Stimulated activated CD4-positive, alpha-beta T cell treated with anti-CD3 and anti-CD28 coated beads, Interleukin-2, amount 100 ng/mL, for 48 hours (primary cell): ENCODE measurements at regions not wholly inside any gene's neighbourhood (a gene's known extent, or its start where the extent isn't known, plus 50 kb on each side); places are given as distances from the start of the nearest gene placed in this dataset.

ENCODE experiments used
- DNase-seq, 2 donors: peaks; one replicate each; pipeline ENCODE4 v3.0.0-alpha.2; 2020

GRCh38 chrX:42946544-42947194, 168.7 kb upstream of the PPP1R2C start:
- no peak for DNase-seq

- no peak for DNase-seq
These were observed 171.0 kb upstream of the PPP1R2C start for GRCh38 chrX:42948723-42949657.

- DNase-seq, result no peak
These were observed 173.8 kb upstream of the PPP1R2C start for GRCh38 chrX:42951747-42952146.

- DNase-seq, result no peak
These were observed 174.7 kb upstream of the PPP1R2C start for GRCh38 chrX:42952621-42953020.

GRCh38 chrX:42954880-42955279, 176.9 kb upstream of the PPP1R2C start:
- DNase-seq, result no peak

- DNase-seq, result no peak
These were observed 177.4 kb upstream of the PPP1R2C start for GRCh38 chrX:42955349-42955748.

- no peak for DNase-seq
These were observed 189.8 kb upstream of the PPP1R2C start for GRCh38 chrX:42967681-42968300.

- DNase-seq, result no peak
These were observed 195.4 kb upstream of the PPP1R2C start for GRCh38 chrX:42973321-42973720.

GRCh38 chrX:42975906-42976305, 197.9 kb upstream of the PPP1R2C start:
- no peak for DNase-seq

GRCh38 chrX:42976746-42977366, 198.9 kb upstream of the PPP1R2C start:
- DNase-seq, result no peak

- DNase-seq, result no peak
These were observed 200.9 kb upstream of the PPP1R2C start for GRCh38 chrX:42978655-42979379.

GRCh38 chrX:42988700-42989099, 210.7 kb upstream of the PPP1R2C start:
- no peak for DNase-seq

GRCh38 chrX:42992199-42992943, 214.4 kb upstream of the PPP1R2C start:
- no peak for DNase-seq

- DNase-seq, result no peak
These were observed 218.9 kb upstream of the PPP1R2C start for GRCh38 chrX:42996861-42997260.

GRCh38 chrX:43000121-43000520, 222.2 kb upstream of the PPP1R2C start:
- no peak for DNase-seq

GRCh38 chrX:43002526-43003203, 224.7 kb upstream of the PPP1R2C start:
- no peak for DNase-seq

- DNase-seq, result no peak
These were observed 225.2 kb upstream of the PPP1R2C start for GRCh38 chrX:43003204-43003565.

GRCh38 chrX:43003939-43004338, 226.0 kb upstream of the PPP1R2C start:
- no peak for DNase-seq

GRCh38 chrX:43005561-43005960, 227.6 kb upstream of the PPP1R2C start:
- DNase-seq, result no peak

GRCh38 chrX:43008356-43008755, 230.4 kb upstream of the PPP1R2C start:
- no peak for DNase-seq

GRCh38 chrX:43016021-43016420, 238.1 kb upstream of the PPP1R2C start:
- DNase-seq, result no peak
